ENCODE measurements at regions not wholly inside any gene's neighbourhood (a gene's known extent, or its start where the extent isn't known, plus 50 kb on each side); places are given as distances from the start of the nearest gene placed in this dataset.

DNA sequence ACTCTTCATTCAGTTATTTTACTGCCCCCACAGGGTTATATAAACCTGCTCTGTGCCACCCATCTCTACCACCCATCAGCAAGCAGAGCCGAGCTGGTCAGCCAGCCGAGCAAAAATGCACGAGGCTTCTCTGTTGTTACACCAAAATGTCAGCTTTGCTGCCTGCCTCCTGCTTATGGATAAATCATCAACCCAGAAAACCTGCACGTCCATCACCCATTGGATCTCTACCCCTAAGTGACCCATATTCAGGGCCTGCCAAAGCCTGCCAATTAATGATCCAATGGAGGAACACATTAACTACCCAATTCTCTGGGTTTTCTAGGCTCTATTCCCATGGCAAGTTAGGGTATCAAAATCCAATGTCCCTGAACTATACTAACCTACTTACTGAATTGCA lies 365.5 kb upstream of the ACVR2A start:
- DNase-seq (ENCODE audit: low read depth) = no peak
- no peak overlapping the region for H3K4me3 ChIP-seq (ENCODE audit: low read length)
- no peak for TF ChIP-seq CTCF (conservative IDR thresholded peaks at IDR 0.05; ENCODE audit: low read depth, low read length)

DNA sequence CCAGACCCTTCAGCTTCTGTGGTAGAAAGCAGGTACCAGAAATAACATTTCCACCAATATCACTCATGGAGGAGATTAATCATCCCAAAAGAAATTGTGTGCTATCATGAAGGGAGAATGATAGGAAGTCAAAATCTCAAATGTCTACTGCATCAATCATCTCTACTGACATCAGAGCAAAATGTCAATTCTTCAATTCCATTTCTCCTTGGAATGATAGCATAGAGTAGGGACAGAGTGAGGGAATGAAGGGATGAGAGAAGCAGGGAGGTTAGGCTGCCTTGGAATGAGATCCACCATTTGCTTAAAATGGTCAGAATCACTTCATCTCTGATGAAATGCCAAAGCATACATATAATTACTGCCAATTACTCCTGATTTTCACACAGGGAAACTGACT lies 371.8 kb upstream of the ACVR2A start:
- TF ChIP-seq CTCF (conservative IDR thresholded peaks at IDR 0.05; ENCODE audit: low read depth, low read length) = no peak
- DNase-seq (ENCODE audit: low read depth) = no peak
- no peak overlapping the region for H3K4me3 ChIP-seq (ENCODE audit: low read length)

DNA sequence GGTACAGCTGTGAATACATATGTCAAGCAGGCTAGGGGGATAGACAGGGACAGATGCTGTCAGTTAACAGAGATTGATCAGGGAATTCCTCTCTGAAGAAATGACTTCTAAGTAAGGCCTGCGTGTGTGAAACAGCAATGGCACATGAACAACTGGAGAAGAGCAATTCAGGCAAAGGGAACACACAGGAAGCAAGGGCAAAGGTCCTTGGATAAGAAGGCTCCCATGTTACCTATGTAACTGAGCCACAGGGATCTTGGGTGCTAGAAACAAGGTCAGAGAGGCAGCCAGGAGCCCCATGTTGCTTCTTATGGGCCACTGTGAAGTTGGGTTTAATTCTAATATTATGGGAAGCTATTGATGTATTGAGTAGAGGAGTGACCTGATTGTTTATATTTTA lies 373.7 kb upstream of the ACVR2A start:
- TF ChIP-seq CTCF (conservative IDR thresholded peaks at IDR 0.05; ENCODE audit: low read depth, low read length) = no peak
- no peak overlapping the region for H3K4me3 ChIP-seq (ENCODE audit: low read length)
- DNase-seq (ENCODE audit: low read depth) = no peak

GRCh38 chr2:147469471-147469870 lies 375.4 kb upstream of the ACVR2A start:
- DNase-seq (ENCODE audit: low read depth) = no peak
- no peak overlapping the region for H3K4me3 ChIP-seq (ENCODE audit: low read length)
- TF ChIP-seq CTCF (conservative IDR thresholded peaks at IDR 0.05; ENCODE audit: low read depth, low read length) = no peak

DNA sequence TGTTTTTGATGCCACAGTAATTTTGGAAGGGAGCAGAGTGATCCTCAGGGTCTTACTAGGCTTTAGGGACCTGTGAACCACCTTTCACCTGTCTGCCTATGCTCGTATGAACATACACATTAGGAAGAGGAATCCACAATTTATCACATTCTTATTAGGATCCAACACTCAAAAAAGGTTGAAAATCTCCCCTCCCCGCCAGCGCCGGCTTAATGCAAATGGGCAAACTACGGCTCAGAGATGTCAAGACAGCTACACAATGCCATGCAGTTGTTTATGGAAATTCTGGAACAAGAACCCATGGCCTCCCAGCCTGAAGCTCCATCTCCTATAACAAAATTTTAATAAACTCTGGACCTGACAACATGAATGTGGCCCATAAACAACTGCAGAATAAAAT lies 375.9 kb upstream of the ACVR2A start:
- DNase-seq (ENCODE audit: low read depth) = no peak
- TF ChIP-seq CTCF (conservative IDR thresholded peaks at IDR 0.05; ENCODE audit: low read depth, low read length) = no peak
- H3K4me3 ChIP-seq (ENCODE audit: low read length) = no peak overlapping the region

DNA sequence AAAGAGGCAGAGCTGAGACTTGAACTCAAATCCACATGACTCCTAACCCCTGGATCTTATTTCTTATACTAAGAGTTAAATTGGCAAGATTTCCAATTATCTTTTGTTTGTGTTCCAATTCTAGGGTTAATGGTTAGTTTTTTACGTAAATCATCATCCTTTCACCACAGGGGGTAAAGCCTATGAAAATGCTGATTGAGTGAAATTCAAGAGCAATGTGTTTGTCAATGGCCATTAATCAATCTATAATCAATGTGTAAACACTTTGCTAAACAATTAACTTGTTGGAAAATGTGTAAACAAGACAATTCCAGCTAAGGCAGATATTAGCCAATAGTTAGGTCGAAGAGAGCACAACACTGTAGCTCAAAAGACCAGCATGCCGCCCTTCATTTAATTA lies 376.5 kb upstream of the ACVR2A start:
- TF ChIP-seq CTCF (conservative IDR thresholded peaks at IDR 0.05; ENCODE audit: low read depth, low read length) = no peak
- DNase-seq (ENCODE audit: low read depth) = no peak
- no peak overlapping the region for H3K4me3 ChIP-seq (ENCODE audit: low read length)

DNA sequence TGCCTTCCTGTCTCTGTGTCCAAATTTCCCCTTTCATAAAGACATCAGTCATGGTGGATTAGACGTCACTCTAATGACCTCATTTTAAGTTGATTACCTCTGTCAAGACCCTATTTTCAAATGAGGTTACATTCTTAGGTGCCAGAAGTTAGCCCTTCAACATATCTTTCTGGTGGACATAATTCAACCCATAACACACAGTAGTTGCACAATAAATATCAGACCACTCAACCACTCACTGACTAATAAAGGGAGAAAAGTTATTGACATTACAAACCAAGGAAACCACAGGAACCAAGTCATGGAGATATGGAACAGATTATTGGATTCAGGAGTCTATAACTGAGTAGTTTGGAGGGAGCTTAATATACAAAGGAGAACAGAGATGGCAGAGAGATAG lies 377.4 kb upstream of the ACVR2A start:
- no peak for TF ChIP-seq CTCF (conservative IDR thresholded peaks at IDR 0.05; ENCODE audit: low read depth, low read length)
- no peak for DNase-seq (ENCODE audit: low read depth)
- no peak overlapping the region for H3K4me3 ChIP-seq (ENCODE audit: low read length)
